HTR-8/SVneo (cell line): ENCODE measurements at regions not wholly inside any gene's neighbourhood (a gene's known extent, or its start where the extent isn't known, plus 50 kb on each side); places are given as distances from the start of the nearest gene placed in this dataset.
A peak's percentile ranks its signal among the peaks of the same experiment; 100 is the strongest.

Experiments
- DNase-seq: peaks from one replicate; pipeline ENCODE4 v3.0.0; 2011; ENCODE audit warnings: low spot score, mixed read lengths; ENCODE audit not compliant: insufficient read length
- FAIRE-seq: peaks from 2 replicates; lab custom pipeline; 2011; peaks lifted over from hg19 to GRCh38; lab: Jason Lieb, UNC

DNA sequence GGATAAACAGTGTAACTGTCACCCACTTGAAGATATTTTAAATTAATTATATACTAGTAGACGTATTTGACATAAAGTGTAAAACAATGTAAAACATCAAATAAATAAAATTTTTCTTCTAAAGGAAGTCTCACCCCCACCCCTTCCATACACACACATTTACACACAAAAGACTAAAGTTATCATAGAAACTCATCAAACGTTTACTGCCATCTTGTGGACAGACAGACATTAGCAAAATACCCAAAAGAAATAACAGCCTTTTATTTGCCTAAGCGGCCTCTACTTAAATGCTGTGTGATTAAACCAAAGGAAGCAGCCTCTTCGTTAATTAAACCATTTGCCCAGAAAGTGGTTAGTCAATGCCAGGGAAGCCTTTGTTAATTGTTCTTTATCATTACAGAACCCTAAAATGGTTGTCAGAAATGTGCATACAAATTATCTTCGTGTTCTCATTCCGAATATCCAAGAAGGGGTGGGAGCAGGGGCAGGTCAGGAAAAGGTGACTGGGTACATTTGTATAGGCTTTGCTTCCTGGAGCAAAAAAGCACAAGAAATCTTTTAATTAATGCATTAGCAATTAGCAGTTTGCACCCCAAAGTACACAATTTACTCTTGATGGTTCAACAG is 176.2 kb upstream of the SASH1 start:
- no peak for FAIRE-seq
- DNase-seq: peak; percentile 32

GRCh38 chr6:148169706-148170105 is 172.9 kb upstream of the SASH1 start:
- FAIRE-seq: no peak
- DNase-seq: no peak

- FAIRE-seq (no peak), DNase-seq (no peak)
These were observed 172.4 kb upstream of the SASH1 start for GRCh38 chr6:148170286-148170685.

DNA sequence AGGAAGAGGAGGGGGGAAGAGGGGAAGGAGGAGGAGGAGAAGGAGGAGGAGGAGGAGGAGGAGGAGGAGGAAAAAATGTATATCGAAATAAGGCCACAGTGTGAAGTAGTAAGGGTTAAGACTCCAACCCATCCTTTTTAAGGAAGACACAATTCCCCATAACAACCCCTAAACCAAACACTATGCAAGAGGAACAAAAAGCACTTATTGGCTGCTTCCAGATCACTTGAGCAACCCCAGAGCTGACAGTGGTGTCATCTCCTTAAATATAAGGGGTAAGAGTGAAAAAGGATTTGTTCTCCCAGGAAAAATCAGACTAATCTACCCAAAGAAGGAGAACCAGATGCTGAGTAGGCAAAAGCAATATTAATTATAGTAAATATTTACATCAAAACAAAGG is 169.1 kb upstream of the SASH1 start:
- DNase-seq (no peak), FAIRE-seq (no peak)

- DNase-seq (no peak), FAIRE-seq (no peak)
These were observed 167.0 kb upstream of the SASH1 start for GRCh38 chr6:148175550-148176188.

GRCh38 chr6:148177589-148178233 is 164.9 kb upstream of the SASH1 start:
- peak; percentile 13 for DNase-seq
- FAIRE-seq: no peak

DNA sequence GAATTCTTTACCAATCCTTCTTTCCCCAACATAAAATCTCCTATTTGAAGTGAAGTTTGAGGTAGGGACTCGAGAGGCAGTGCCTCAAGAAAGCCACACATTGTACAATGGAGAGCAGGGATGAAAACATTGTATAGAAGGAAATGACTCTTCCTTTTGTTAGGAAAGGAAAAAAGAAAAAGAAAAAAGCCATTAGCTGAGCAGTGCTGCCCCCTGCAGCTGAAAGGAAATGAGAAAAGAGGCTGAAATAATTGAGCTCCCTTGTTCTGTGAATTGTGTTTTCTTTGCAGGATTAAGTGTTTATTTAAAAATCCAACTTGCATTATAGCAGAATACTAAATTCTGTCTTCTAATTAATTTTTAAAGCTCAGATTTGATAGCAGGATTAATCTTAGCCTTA is 162.9 kb upstream of the SASH1 start:
- DNase-seq (peak; percentile 9), FAIRE-seq (no peak)

DNA sequence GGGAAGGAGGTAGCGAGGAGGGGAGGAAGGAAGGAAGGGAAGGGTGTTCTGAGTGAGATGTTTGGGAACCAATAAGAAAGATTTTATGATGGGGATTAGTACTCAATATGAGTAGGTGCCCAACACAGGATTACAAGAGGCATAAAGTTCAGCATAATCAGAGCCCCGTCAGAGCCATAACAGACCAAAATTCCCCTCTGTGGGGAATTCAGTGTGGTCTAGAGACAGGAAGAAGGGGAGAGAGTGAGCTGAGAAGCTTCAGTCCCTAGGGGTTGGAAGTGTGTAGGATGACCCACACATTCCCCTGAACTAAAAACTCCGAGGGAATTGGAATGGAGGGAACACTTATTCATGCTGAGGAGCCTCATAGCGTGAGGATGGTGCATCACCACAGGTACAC is 160.3 kb upstream of the SASH1 start:
- FAIRE-seq (no peak), DNase-seq (no peak)

DNA sequence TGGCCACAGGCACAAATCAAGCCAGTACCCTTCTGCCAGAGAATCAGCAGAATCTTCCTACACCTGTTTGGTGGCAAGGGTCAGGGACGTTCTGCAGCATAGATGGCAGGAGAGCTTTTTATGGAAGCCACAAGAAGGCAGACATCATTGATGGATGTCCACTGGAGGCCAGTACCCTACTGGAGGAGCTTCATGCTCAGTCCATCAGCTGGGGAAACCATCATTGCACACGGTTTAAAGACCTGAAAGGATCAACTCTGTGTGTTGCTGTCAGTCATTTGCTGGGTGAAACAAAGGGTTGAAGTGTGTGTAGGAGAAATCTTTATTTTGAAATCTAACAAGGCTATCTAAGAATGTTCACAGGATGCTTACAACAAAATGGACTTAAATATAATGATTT is 158.9 kb upstream of the SASH1 start:
- FAIRE-seq (no peak), DNase-seq (no peak)

- FAIRE-seq (no peak), DNase-seq (no peak)
These were observed 155.7 kb upstream of the SASH1 start for GRCh38 chr6:148186916-148187315.

GRCh38 chr6:148192310-148192709 is 150.3 kb upstream of the SASH1 start:
- DNase-seq: no peak
- FAIRE-seq: no peak

DNA sequence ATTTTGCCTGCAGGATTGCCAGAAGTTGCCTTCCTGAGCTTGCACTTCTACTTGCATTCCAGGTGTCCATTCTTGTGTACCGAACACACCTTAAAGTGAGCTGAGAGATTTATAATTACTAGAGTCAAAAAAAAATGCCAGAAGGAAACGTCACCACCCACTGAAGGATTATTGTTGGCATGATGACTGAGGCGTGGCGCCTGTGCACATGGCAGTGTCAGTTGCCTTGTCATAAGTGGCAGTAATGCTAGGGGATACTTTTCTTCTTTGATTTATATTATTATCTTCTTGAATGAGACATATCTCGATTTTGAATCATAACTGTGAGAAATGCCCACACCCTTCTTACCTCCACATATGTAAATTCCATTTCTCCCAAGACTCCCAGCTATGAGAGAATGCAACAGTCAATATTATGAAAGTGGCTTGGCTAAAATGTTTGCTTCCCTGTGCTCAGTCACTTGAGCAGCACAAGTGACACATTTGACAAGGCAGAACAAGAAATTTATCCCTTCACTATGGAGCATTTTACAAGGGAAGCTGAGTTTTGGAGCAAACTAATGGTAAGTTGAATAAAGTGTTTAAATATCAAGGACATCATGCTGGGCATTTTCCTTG is 149.5 kb upstream of the SASH1 start:
- DNase-seq (no peak), FAIRE-seq (no peak)

DNA sequence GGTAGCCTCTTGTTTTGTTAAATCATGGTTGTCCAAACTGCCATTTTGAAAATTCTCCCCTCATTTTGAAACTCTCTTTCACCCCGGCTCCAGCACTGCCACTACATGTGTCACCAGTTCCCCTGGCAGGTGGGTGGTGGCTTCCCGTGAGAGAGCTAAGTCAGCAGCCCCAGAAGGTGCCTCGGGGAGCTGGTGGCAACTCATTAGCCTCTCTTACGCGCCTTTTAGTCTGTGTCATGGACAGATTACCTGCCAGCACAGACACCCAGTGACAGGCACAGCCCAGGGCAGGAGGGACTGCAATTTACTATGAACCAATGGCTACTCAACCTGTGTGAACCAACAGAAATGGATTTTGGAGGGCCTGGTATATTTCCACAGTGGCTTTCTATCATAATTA is 147.1 kb upstream of the SASH1 start:
- FAIRE-seq (no peak), DNase-seq (no peak)

DNA sequence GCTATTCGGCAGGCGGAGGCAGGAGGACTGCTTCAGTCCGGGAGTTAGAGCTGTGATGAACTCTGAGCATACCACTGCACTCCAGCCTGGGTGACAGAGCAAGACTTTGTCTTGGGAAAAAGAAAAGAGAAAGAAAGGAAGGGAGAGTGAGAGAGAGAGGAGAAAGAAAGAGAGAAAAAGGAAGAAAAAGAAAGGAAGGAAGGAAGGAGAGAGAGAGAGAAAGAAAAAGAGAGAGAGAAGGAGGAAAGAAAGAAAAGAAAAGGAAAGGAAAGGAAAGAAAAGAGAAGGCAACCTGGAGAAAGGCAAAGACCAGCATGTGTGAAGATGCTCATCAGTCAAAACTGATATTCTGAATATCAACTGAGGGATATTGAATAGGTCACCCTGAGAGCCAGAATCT is 143.1 kb upstream of the SASH1 start:
- FAIRE-seq (no peak), DNase-seq (no peak)

DNA sequence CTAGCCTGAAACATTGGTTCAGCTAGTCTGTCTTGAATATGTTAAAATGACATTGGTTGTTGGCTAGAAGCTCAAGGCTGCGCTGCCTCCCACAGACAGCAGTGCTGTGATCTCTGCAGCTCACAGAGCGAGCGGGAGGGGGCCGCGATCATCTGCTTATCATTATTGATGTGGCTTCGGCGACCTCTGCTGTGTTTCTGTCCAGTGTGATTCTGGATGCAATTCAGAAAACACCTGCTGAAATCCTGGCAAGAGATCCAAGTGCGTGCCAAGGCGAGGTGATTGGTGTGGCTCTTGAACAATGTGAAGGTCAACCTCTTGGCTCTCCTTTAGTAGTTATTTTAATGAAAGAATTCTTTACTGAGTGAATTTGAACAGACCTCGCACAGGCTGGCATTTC is 142.3 kb upstream of the SASH1 start:
- DNase-seq (no peak), FAIRE-seq (no peak)

GRCh38 chr6:148200781-148201180 is 141.9 kb upstream of the SASH1 start:
- no peak for DNase-seq
- no peak for FAIRE-seq

DNA sequence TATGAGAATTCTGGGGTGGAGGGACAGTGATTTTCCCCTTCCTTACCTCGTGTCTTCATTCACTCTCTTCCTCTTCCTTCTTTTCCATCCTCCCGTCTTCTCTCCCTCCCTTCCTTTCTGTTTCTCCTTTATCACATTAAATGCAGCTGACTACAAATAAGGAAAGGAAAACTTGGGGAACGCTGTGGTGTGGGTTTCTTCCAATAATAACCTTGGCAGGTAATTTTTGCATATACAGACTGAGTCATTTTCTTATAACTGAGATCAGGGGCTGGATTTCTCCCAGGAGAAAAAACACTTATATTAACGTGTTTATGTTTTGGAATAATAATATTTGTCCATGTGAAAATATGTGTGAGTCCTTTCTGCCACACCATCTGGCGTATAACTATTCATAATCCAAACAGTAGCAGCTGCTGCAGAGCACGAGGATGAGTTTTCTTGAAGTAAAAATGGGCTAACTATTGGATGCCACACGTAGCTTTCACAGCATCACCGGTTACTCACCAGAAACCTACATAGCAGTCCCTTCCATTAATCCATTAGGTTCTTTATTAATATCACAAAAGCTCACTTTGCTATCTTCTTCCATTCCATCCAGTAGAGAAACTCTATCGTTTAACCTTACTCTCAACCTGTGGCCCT is 139.2 kb upstream of the SASH1 start:
- FAIRE-seq (no peak), DNase-seq (no peak)

DNA sequence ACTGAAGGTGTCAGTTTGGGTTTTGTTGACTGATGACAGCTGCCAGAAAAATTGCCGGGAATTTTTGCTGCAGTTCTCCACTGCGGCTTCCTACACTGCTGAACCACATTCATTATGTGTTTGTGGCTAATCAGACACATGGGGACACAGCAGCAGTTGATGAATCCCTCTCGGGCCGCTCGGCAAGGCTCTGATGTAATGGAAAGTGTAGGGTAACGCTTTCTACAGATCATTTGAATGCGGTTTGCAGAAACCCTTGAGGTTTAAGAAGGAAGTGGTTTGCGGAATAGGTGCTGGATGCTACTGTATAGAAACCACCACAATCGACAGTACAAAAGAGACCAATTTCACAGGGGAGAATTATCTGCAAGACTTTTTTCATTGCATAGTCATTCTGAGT is 138.7 kb upstream of the SASH1 start:
- FAIRE-seq (no peak), DNase-seq (no peak)

DNA sequence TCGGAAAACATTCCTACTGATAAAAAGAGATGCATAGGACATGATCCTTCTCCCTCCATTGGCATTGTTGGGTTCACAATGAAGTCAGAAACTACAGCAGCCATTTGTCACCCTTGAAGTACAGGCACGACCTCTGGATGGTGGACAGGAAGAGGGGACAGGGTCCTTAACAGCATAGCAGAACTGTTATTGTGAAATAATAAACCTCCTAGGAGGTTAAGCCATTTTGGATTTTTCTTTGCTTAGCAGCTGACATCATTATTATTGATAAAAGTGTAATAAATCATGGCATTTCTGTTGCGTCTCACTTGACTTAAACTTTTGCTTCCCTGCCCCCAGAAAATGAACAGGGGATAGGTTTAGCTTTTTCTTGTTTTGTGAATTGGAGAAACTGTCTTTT is 134.3 kb upstream of the SASH1 start:
- FAIRE-seq: no peak
- DNase-seq: no peak

DNA sequence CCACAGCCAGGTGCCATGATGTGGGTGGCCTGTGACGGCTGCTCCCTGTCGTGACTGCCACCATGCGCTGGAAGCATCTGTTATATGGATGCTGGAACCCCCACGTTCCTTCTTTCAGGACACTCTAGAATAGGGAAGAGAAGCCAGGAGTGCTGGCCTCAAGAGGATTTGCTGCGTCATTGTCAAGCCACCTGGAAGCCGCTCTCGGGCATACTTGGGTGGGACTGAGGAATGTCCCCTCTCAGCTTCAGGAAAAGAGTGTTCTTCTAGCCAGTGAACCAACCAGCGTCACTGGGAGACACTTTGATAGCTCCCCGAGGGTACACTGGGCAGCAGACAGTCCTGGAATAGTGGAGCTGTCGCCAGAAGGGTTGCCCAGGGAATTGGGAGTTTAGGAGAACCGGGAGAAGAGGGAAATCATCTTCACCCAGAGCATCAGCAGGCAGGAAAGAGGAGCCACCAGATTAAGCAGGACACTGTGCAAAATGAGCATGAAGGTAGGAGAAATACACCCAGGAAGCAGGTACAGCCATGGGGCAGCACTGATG is 130.8 kb upstream of the SASH1 start:
- FAIRE-seq (no peak), DNase-seq (no peak)

- no peak for DNase-seq
- no peak for FAIRE-seq
These were observed 130.3 kb upstream of the SASH1 start for GRCh38 chr6:148212366-148212765.
